GM19328 (cell line): ENCODE measurements at regions not wholly inside any gene's neighbourhood (a gene's known extent, or its start where the extent isn't known, plus 50 kb on each side); places are given as distances from the start of the nearest gene placed in this dataset.

Experiments
- ATAC-seq: cut with Tn5 transposase; IDR thresholded peaks from one replicate; pipeline ENCODE4 v1.9.1; 2021; ENCODE audit warnings: mild to moderate bottlenecking, moderate library complexity; ENCODE audit not compliant: unreplicated experiment

DNA sequence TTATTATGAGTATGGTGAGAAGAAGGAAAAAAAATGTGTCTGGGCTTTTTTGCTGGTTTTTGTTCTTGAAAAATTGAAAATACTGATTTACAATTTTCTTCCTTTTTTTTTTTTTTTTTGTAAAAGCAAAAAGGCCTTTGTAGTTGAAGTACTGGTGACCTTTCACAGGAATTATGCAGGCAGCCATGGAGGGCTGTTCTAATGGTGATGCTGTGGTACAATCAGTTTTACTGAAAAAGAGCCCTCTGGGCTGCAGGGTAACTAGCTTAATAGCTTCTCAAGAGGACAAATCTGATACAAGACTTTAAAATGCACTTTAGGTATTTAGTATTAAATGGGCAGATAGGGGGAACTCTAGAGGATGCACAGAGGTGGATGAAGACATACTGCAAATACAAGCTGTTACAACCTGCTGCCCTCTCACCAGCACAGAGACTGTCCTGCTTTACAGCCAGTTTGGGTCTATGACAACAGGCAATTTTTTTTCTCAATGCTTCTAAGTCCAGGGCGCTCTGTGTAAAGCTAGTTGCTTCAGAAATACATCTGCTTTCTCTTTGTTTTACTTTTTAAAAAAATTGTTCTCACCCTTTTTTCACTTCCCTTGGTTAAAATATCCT, 61.6 kb upstream of the HS3ST5 start:
- ATAC-seq = no peak

DNA sequence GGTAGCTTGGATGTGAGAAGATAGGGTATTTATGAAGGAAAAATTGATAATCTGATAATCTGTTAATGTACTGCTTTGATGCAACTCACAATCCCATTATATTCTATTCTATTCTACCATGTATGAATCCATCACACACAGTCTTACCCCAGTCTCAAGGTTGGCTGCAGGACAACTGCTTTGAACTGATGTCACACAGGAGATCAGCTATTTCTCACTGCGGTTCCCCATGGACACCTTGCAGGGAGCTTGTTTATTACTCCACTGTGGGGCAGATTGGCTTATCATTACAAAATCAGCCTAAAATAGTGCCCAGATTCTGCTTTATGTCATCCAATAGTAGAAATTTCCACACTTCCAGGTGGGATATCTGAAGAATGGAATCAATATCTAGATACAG, 61.0 kb upstream of the HS3ST5 start:
- no peak for ATAC-seq

DNA sequence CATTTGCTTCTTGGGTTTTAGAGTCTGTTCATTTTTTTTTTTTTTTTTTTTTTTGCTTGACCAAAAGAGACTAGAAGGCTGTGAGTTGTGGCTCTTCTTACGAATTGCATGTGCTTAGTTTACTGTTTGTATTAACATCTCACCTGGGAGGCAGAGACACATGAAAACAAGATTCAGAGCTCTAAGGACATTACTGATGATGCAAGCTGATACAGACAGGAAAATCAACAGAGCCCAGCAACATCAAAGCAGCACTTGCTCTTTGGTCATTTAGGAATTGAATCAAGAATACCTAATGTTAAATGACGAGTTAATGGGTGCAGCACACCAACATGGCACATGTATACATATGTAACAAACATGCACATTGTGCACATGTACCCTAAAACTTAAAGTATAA, 55.7 kb upstream of the HS3ST5 start:
- no peak for ATAC-seq
